AG09319 (cell line): ENCODE measurements at regions not wholly inside any gene's neighbourhood (a gene's known extent, or its start where the extent isn't known, plus 50 kb on each side); places are given as distances from the start of the nearest gene placed in this dataset.
A peak's percentile ranks its signal among the peaks of the same experiment; 100 is the strongest.

Experiments
- DNase-seq: peaks from one replicate; pipeline ENCODE4 v3.0.0-alpha.2; 2010; ENCODE audit warnings: low read depth; ENCODE audit errors: extremely low read depth
- CTCF ChIP-seq: IDR thresholded peaks from 2 replicates; pipeline ENCODE4 v1.5.1; 2011; ENCODE audit warnings: low read depth, mild to moderate bottlenecking, inconsistent platforms, low read length, moderate library complexity

- no peak for TF ChIP-seq CTCF
- DNase-seq = no peak
Observed at GRCh38 chr21:34235514-34235913, 128.3 kb upstream of the KCNE2 start.

- TF ChIP-seq CTCF = no peak
Observed at GRCh38 chr21:34242973-34243372, 120.8 kb upstream of the KCNE2 start.

DNA sequence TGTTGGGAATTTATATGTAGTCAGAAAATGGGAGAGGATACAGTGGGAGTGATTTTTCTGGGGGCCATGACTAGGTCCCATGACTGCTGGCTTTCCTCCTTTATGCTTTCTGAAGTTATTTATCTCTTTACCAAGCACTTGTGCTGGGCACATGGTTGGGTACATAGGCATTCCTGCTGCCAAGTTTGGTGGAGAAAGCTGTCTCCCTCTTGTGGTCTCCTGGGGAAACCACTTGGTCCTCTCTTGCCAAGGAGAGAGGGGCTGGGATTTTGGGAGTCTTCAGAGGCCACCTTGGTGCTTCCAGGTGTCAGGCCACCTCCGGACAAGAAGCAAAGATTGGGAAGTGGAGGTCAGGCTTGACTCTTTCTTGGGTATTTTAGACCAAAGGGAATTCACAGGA, 120.2 kb upstream of the KCNE2 start:
- no peak for DNase-seq
- peak; percentile 54 for TF ChIP-seq CTCF

More at GRCh38 chr21:34242973-34243372, 120.8 kb upstream of the KCNE2 start:
- DNase-seq = no peak

DNA sequence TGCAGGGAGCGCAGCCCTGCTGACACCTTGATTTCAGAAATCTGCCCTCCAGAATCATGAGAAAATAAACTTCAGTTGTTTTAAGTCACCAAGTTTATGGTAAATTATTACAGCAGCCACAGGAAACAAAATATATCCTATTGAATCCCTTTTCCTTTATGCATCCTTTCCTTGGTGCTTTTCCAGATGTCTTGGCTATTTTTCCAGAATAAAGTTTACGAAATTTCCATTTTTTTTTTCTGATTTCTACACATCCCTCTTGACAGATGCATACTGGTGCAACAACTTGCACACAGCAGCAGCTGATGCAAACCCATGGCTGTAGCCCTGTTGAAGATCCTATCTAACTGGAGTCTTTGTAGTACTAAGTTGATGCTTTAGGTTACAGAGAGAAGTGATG, 111.1 kb upstream of the KCNE2 start:
- no peak for DNase-seq

DNA sequence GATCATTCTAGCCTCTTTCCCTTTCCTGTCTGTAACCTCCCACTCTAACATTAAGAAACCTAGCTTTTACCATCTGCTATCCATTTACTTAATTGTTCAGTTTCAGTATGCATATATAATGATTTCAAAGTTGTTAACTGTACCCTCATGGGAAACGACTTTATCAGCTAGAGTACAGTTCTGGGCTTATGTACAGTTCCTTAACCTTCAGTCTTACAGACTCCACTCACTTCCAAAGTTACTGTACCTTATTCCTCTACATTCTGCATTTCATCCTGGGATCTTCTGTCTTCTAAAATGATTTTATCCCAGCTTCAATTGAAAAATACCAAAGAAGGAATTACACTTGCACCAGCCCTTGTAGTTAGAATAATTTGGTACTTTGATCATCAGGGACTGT, 108.7 kb upstream of the KCNE2 start:
- TF ChIP-seq CTCF = no peak
- no peak for DNase-seq

More for the DNA sequence above, 111.1 kb upstream of the KCNE2 start:
- no peak for TF ChIP-seq CTCF

DNA sequence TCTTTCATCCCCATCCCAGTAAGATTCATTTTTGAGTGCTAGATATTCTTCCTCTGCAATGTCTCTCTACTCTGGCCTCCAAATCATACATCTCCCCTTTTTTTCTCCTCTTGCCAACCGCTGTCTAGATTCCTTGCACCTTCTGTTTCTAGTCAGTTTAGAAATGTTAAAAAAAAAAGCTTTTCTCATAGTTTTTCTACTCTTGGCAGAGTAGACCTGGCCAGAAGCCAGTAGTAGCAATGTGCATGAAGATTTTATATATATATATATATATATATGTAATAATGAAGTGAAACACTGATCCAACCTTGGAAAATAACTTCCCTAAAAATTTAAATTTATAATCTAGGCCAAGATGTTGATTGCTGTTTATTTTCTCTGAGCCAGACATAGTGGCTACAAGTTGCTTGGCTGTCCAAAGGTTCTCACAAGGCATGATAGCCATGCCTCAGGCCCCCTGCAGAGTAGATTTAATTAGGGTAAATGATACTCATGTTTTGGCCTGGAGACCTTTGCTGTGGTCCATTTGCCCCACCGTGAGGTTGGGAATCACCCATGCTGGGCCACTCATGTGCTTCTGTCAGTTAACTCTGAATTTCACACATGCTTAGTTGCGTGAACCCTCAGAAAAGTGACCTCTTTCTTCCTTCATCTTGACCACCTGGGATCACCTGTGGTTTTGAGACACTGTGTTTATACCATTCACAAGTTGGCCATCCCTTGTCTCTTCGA, 103.4 kb upstream of the KCNE2 start:
- TF ChIP-seq CTCF = no peak
- no peak for DNase-seq

- DNase-seq = no peak
- TF ChIP-seq CTCF = no peak
Observed at GRCh38 chr21:34261841-34262468, 101.9 kb upstream of the KCNE2 start.
